SIG-M5 treated with dmso at 0.1 percent for 504 hours (cell line): ENCODE measurements at regions not wholly inside any gene's neighbourhood (a gene's known extent, or its start where the extent isn't known, plus 50 kb on each side); places are given as distances from the start of the nearest gene placed in this dataset.
A peak's percentile ranks its signal among the peaks of the same experiment; 100 is the strongest.
"Not testable (repeated sequence)": the region's sequence is repeated elsewhere in the genome, so short reads cannot be mapped to it uniquely, and the experiment has no call there.

Experiments
- DNase-seq: peaks from one replicate; lab custom pipeline; 2025; ENCODE audit not compliant: unreplicated experiment; lab: John Stamatoyannopoulos, UW

GRCh38 chr1:100597061-100597741 lies 59.3 kb downstream of the GPR88 start:
- DNase-seq: peak; percentile 23

- no peak for DNase-seq
Observed at GRCh38 chr1:100597784-100598183, 59.8 kb downstream of the GPR88 start.

- not testable (repeated sequence) for DNase-seq
Observed at GRCh38 chr1:100600377-100600776, 62.4 kb downstream of the GPR88 start.

GRCh38 chr1:100602028-100602427 lies 64.1 kb downstream of the GPR88 start:
- DNase-seq: not testable (repeated sequence)

GRCh38 chr1:100604372-100604771 lies 66.4 kb downstream of the GPR88 start:
- no peak for DNase-seq

GRCh38 chr1:100606438-100606837 lies 68.5 kb downstream of the GPR88 start:
- peak; percentile 3 for DNase-seq

- DNase-seq: no peak
Observed at GRCh38 chr1:100607628-100608240, 69.8 kb downstream of the GPR88 start.

GRCh38 chr1:100609849-100610248 lies 71.9 kb downstream of the GPR88 start:
- no peak for DNase-seq

GRCh38 chr1:100611086-100611485 lies 73.1 kb downstream of the GPR88 start:
- no peak for DNase-seq

- DNase-seq: no peak
Observed at GRCh38 chr1:100612540-100612939, 74.6 kb downstream of the GPR88 start.

GRCh38 chr1:100613817-100614559 lies 76.0 kb downstream of the GPR88 start:
- no peak for DNase-seq

- DNase-seq: no peak
Observed at GRCh38 chr1:100614570-100614969, 76.6 kb downstream of the GPR88 start.

GRCh38 chr1:100615686-100616085 lies 77.7 kb downstream of the GPR88 start:
- no peak for DNase-seq

- DNase-seq: no peak
Observed at GRCh38 chr1:100616121-100616621, 78.2 kb downstream of the GPR88 start.

- no peak for DNase-seq
Observed at GRCh38 chr1:100622037-100622436, 84.1 kb downstream of the GPR88 start.

GRCh38 chr1:100622506-100622905 lies 84.6 kb downstream of the GPR88 start:
- DNase-seq: no peak

GRCh38 chr1:100622966-100623762 lies 85.2 kb downstream of the GPR88 start:
- DNase-seq: no peak

GRCh38 chr1:100624886-100625610 lies 87.1 kb downstream of the GPR88 start:
- DNase-seq: no peak

GRCh38 chr1:100626397-100626796 lies 88.5 kb downstream of the GPR88 start:
- DNase-seq: no peak

GRCh38 chr1:100627054-100627716 lies 89.2 kb downstream of the GPR88 start:
- peak; percentile 2 for DNase-seq
